ENCODE measurements at regions not wholly inside any gene's neighbourhood (a gene's known extent, or its start where the extent isn't known, plus 50 kb on each side); places are given as distances from the start of the nearest gene placed in this dataset.

- H3K4me3 ChIP-seq (ENCODE audit: low read length): no peak overlapping the region
- no peak for DNase-seq (ENCODE audit: low read depth)
- TF ChIP-seq, protein P1, sequence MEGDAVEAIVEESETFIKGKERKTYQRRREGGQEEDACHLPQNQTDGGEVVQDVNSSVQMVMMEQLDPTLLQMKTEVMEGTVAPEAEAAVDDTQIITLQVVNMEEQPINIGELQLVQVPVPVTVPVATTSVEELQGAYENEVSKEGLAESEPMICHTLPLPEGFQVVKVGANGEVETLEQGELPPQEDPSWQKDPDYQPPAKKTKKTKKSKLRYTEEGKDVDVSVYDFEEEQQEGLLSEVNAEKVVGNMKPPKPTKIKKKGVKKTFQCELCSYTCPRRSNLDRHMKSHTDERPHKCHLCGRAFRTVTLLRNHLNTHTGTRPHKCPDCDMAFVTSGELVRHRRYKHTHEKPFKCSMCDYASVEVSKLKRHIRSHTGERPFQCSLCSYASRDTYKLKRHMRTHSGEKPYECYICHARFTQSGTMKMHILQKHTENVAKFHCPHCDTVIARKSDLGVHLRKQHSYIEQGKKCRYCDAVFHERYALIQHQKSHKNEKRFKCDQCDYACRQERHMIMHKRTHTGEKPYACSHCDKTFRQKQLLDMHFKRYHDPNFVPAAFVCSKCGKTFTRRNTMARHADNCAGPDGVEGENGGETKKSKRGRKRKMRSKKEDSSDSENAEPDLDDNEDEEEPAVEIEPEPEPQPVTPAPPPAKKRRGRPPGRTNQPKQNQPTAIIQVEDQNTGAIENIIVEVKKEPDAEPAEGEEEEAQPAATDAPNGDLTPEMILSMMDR (IDR thresholded peaks at IDR 0.05; ENCODE audit: insufficient read depth, low read depth, low read length, missing control alignments): no peak
Observed at GRCh38 chr2:172169611-172170010, 66.9 kb upstream of the DLX2 start.

DNA sequence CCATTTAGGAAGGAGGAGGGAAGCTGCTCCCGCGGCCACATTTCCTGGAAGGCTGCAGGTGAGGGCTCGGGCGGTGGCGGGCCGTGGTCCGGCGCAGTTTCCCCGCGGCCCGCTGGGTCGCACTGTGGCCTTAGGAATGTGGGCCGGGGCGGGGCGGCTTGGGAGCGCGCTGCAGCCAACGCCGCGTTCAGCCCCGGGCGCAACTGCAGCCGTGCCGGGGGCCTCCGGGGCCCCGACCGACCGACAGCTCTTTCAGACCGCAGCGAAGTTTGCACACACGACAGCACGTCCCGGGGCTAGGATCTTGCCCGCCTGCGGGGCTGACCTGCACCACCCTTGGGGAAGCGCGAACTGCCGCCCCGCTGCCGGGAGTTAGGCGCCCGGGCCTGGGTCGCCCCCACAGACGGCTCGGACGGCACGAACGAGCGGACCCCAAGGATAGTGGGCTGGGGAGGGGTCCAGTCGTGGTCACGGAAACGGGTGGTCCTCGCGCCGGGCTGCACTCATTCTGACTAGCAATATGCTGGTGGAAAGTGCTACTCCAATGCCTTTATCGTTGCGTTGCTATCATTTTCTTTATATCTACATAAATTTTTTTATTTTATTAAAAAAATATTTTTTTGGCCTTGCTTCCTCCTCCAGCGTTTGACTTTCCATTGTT lies 69.9 kb upstream of the DLX2 start:
- TF ChIP-seq, protein P1 (IDR thresholded peaks at IDR 0.05; ENCODE audit: insufficient read depth, low read depth, low read length, missing control alignments): peak; percentile 54
- peak overlapping the region; percentile 56 for H3K4me3 ChIP-seq (ENCODE audit: low read length)
- DNase-seq (ENCODE audit: low read depth): peak; percentile 77

DNA sequence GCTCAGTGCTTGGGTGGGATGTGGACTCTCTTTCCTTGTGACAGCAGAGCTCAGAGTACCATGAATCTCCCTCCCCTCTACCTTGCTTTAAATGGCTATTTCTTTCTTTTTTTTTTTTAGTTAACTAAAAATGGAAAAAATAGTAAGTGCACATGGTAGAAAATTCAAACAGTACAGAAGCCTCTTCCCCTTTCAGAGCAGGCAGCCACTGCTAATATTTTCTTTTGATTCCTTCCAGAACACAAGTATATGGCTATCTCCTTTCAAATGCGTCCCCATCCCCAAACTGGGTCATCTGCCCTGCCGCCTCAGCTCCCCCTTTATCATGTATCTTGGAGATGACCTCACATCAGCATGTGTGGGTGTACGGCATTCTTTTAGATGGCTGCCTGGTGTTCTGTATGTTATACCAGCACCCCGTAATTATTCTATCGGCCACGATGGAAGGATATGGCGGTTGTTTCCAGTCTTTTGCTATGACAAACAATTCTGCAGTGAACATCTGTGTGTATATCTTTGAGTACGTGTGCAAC lies 70.5 kb upstream of the DLX2 start:
- TF ChIP-seq, protein P1 (IDR thresholded peaks at IDR 0.05; ENCODE audit: insufficient read depth, low read depth, low read length, missing control alignments): no peak
- no peak for DNase-seq (ENCODE audit: low read depth)
- H3K4me3 ChIP-seq (ENCODE audit: low read length): peak overlapping the region; percentile 56

- H3K4me3 ChIP-seq (ENCODE audit: low read length): no peak overlapping the region
- DNase-seq (ENCODE audit: low read depth): no peak
- TF ChIP-seq, protein P1 (IDR thresholded peaks at IDR 0.05; ENCODE audit: insufficient read depth, low read depth, low read length, missing control alignments): no peak
Observed at GRCh38 chr2:172177581-172177980, 74.9 kb upstream of the DLX2 start.

GRCh38 chr2:172177996-172178395 lies 75.3 kb upstream of the DLX2 start:
- DNase-seq (ENCODE audit: low read depth): peak; percentile 83

DNA sequence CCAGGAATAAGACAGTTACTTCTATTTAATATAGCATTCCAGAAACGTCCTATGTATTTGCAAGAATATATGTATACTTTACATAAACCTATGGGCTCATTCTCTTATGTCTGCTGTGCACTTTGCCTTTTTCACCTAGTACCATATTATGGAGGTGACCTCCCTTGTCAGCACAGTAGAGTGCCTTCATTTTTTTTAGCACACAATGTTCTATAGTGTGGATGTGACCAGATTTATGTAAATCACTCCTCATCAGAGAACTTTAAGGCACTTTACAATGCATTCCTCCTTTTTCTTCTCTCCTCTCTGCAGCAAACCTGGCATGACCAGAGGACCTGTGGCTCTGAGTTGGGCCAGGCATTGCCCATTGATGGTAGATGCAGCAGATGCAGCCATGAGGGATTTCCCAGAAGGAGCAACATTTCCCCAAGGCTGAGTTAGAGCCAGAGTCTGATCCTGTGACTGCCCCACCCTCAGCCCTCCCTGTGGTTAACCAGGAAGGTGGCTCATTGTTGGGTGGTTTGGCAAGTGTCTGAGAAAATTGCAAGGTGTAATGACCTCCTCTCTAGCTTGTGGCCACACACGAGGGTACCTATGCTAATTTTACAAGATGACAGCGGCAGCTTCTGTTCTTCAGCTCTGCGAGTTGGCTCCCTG lies 76.5 kb upstream of the DLX2 start:
- TF ChIP-seq, protein P1 (IDR thresholded peaks at IDR 0.05; ENCODE audit: insufficient read depth, low read depth, low read length, missing control alignments): no peak
- peak; percentile 90 for DNase-seq (ENCODE audit: low read depth)
- no peak overlapping the region for H3K4me3 ChIP-seq (ENCODE audit: low read length)

More at GRCh38 chr2:172177996-172178395, 75.3 kb upstream of the DLX2 start:
- H3K4me3 ChIP-seq (ENCODE audit: low read length): no peak overlapping the region
- TF ChIP-seq, protein P1 (IDR thresholded peaks at IDR 0.05; ENCODE audit: insufficient read depth, low read depth, low read length, missing control alignments): no peak
